CD8-positive, alpha-beta memory T cell (primary cell): ENCODE measurements at regions not wholly inside any gene's neighbourhood (a gene's known extent, or its start where the extent isn't known, plus 50 kb on each side); places are given as distances from the start of the nearest gene placed in this dataset.

Source experiments
- CTCF ChIA-PET: fragments of 350-600 bp; sonication (Branson Sonifier 250); formaldehyde crosslinking; loops from one replicate; lab custom pipeline; 2021; ENCODE audit warnings: antibody characterized with exemption; lab: Charles Lee
- POLR2A ChIA-PET: fragments of 350-600 bp; sonication (Branson Sonifier 250); formaldehyde crosslinking; loops from one replicate; lab custom pipeline; 2021; ENCODE audit warnings: antibody characterized with exemption; lab: Charles Lee
- DNase-seq, 5 donors: peaks; one replicate each; pipeline versions ENCODE4 v3.0.0 to v3.0.0-alpha.2; 2020 to 2022; ENCODE audit warnings: mixed read lengths in 1 of 5
- H3K27ac ChIP-seq: one replicate; pipeline ENCODE4 v1.7.0; 2013; ENCODE audit warnings: low read depth, mild to moderate bottlenecking, low read length, moderate library complexity
- H3K27me3 ChIP-seq: 2 replicates; pipeline ENCODE4 v1.7.0; 2013; ENCODE audit warnings: low read length, mild to moderate bottlenecking; ENCODE audit not compliant: insufficient read depth, poor library complexity, severe bottlenecking
- H3K36me3 ChIP-seq: 2 replicates; pipeline ENCODE4 v1.7.0; 2013; ENCODE audit warnings: mild to moderate bottlenecking, low read length, moderate library complexity; ENCODE audit not compliant: insufficient read depth
- H3K4me1 ChIP-seq: 2 replicates; pipeline ENCODE4 v1.7.0; 2013; ENCODE audit warnings: mild to moderate bottlenecking, low read length, moderate library complexity; ENCODE audit not compliant: insufficient read depth
- H3K4me3 ChIP-seq: 2 replicates; pipeline ENCODE4 v1.7.0; 2013; ENCODE audit warnings: mild to moderate bottlenecking, low read length
- H3K9me3 ChIP-seq: 2 replicates; pipeline ENCODE4 v1.7.0; 2013; ENCODE audit warnings: mild to moderate bottlenecking, low read length
- H3K27ac Mint-ChIP-seq, 8 donors: one replicate each; pipeline ENCODE4 v1.8.0; 2020 to 2021; ENCODE audit warnings: mixed read lengths in 8 of 8, mild to moderate bottlenecking in 6 of 8, inconsistent platforms in 3 of 8, moderate library complexity in 3 of 8
- H3K27me3 Mint-ChIP-seq, 2 donors: one replicate each; pipeline ENCODE4 v1.8.0; 2020 to 2021; ENCODE audit warnings: mixed read lengths in 2 of 2, mild to moderate bottlenecking in 1 of 2, moderate library complexity in 1 of 2
- H3K36me3 Mint-ChIP-seq, 3 donors: one replicate each; pipeline ENCODE4 v1.8.0; 2020 to 2021; ENCODE audit warnings: mixed read lengths in 3 of 3, inconsistent platforms in 1 of 3, mild to moderate bottlenecking in 1 of 3
- H3K4me1 Mint-ChIP-seq, 3 donors: one replicate each; pipeline ENCODE4 v1.8.0; 2020 to 2021; ENCODE audit warnings: mixed read lengths in 3 of 3, inconsistent platforms in 1 of 3, mild to moderate bottlenecking in 1 of 3
- H3K4me3 Mint-ChIP-seq, 7 donors: one replicate each; pipeline ENCODE4 v1.8.0; 2020 to 2021; ENCODE audit warnings: mixed read lengths in 7 of 7, mild to moderate bottlenecking in 6 of 7, moderate library complexity in 4 of 7, inconsistent platforms in 2 of 7
- H3K9me3 Mint-ChIP-seq, 5 donors: one replicate each; pipeline ENCODE4 v1.8.0; 2020 to 2022; ENCODE audit warnings: mixed read lengths in 5 of 5, mild to moderate bottlenecking in 3 of 5, moderate library complexity in 2 of 5, inconsistent platforms in 1 of 5

DNA sequence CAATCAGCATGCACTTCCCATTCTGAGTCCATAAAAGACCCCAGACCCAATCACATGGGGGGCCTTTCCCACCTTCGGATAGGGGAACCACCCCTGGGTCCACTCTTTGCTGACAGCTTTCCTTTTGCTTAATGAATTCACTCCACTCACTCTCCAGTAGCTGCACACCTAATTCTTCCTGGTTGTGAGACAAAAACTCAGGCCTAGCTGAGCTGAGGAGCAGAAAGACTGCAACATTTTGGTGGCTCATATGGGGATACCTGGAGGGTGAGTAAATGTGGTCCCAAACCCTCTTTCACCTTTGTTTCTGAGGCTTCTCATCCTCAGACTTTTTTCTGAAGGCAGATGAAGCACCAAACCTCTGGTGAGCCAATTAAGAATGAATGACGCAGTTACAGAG, 138.1 kb downstream of the WDR11 start:
- Mint-ChIP-seq H3K27ac (no peak overlapping the region), H3K36me3 (no peaks in the 10 kb centered on the region), H3K9me3 (peaks cover 7 to 19% (median 15%) of the 10 kb centered on the region in 5 donors), H3K4me1 (peaks cover 7 to 13% (median 8%) of the 10 kb centered on the region in 3 donors), H3K4me3 (no peak overlapping the region), H3K27me3 (peaks cover 8 to 10% of the 10 kb centered on the region in 2 donors)
- Histone ChIP-seq H3K27ac (no peak overlapping the region), H3K4me1 (no peaks in the 10 kb centered on the region), H3K9me3 (no peaks in the 10 kb centered on the region), H3K36me3 (no peaks in the 10 kb centered on the region), H3K27me3 (no peaks in the 10 kb centered on the region), H3K4me3 (no peak overlapping the region)
- ChIA-PET POLR2A (no interaction called here), CTCF (no interaction called here)
- no peak for DNase-seq

DNA sequence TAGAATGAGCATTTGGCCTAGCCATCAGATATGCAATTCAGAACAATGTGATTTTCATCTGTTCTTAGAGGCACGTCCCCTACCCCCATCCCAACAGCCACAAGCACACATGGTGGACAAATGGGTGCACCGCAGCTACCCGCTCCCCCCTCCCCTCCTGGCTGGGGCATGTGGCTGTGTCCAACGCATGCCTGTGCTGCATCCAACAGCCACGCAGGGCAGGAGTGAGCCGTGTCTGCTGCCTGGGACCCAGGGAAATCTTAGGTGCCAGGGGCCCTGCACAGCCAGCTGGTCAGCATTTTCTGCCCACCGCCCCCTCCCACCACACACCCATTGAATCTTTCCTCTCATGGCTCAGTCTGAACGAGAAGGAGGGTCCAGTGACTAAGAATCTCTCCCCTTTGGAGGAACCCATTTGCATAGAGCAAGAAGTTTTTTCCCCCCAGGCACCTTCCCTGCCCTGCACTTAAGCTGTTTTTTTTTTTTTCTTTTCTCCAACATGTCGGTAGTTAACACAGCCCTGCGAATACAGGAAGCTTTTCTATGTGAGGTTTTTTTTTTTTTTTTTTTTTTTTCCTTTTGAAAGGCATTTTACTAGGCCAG, 138.9 kb downstream of the WDR11 start:
- no peak overlapping the region for H3K4me3 Mint-ChIP-seq
- Histone ChIP-seq H3K27me3 (no peaks in the 10 kb centered on the region), H3K36me3 (no peaks in the 10 kb centered on the region), H3K4me3 (no peak overlapping the region), H3K9me3 (no peaks in the 10 kb centered on the region), H3K4me1 (no peaks in the 10 kb centered on the region), H3K27ac (no peak overlapping the region)
- H3K27me3 Mint-ChIP-seq = peaks cover 6 to 10% of the 10 kb centered on the region in 2 donors
- peaks cover 7 to 13% (median 8%) of the 10 kb centered on the region in 3 donors for H3K4me1 Mint-ChIP-seq
- no peaks in the 10 kb centered on the region for H3K36me3 Mint-ChIP-seq
- POLR2A ChIA-PET = no interaction called here
- DNase-seq = no peak
- H3K9me3 Mint-ChIP-seq = peaks cover 7 to 19% (median 17%) of the 10 kb centered on the region in 5 donors
- no peak overlapping the region for H3K27ac Mint-ChIP-seq
- CTCF ChIA-PET = no interaction called here

- H3K4me1 Mint-ChIP-seq = peaks cover 7 to 13% (median 8%) of the 10 kb centered on the region in 3 donors
- H3K27ac Mint-ChIP-seq = no peak overlapping the region
- H3K36me3 Mint-ChIP-seq = no peaks in the 10 kb centered on the region
- H3K36me3 ChIP-seq = no peaks in the 10 kb centered on the region
- ChIA-PET POLR2A (no interaction called here), CTCF (no interaction called here)
- peaks cover 7 to 13% of the 10 kb centered on the region in 2 donors for H3K27me3 Mint-ChIP-seq
- H3K27ac ChIP-seq = no peak overlapping the region
- H3K4me3 ChIP-seq = no peak overlapping the region
- no peaks in the 10 kb centered on the region for H3K4me1 ChIP-seq
- H3K9me3 Mint-ChIP-seq = peaks cover 5 to 19% (median 15%) of the 10 kb centered on the region in 5 donors
- H3K27me3 ChIP-seq = no peaks in the 10 kb centered on the region
- H3K9me3 ChIP-seq = no peaks in the 10 kb centered on the region
- H3K4me3 Mint-ChIP-seq = no peak overlapping the region
- DNase-seq = no peak
These were observed 139.7 kb downstream of the WDR11 start for GRCh38 chr10:120990831-120991230.

GRCh38 chr10:120993089-120993488, 141.9 kb downstream of the WDR11 start:
- ChIA-PET CTCF (no interaction called here), POLR2A (no interaction called here)
- Histone ChIP-seq H3K4me1 (no peaks in the 10 kb centered on the region), H3K27ac (no peak overlapping the region), H3K9me3 (no peaks in the 10 kb centered on the region), H3K36me3 (no peaks in the 10 kb centered on the region), H3K4me3 (no peak overlapping the region), H3K27me3 (no peaks in the 10 kb centered on the region)
- no peak overlapping the region for H3K27ac Mint-ChIP-seq
- H3K27me3 Mint-ChIP-seq = peaks cover 9 to 23% of the 10 kb centered on the region in 2 donors
- no peak overlapping the region for H3K4me3 Mint-ChIP-seq
- H3K9me3 Mint-ChIP-seq = peaks cover 3 to 19% (median 10%) of the 10 kb centered on the region in 5 donors
- DNase-seq = no peak
- H3K36me3 Mint-ChIP-seq = no peaks in the 10 kb centered on the region
- peaks cover 0 to 3% (median 0%) of the 10 kb centered on the region in 3 donors for H3K4me1 Mint-ChIP-seq

DNA sequence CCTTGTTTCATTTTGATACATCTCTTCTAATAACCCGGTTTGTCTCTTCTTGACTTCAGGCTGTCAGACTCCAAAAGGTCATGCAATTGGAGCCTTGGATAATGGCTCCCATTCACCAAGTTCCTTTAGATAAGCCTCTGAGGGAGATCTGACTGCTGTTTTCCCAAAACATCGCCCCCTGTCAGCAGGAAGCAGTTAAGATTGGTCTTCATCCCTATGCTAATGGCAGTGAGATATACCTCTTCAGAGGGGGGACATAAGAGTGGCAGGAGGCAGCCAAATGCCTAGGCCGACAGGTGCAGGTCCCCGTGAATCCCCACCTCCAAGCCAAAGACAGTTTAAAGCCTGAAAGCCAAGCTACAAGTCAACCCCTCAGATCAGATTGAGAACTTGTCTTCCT, 144.6 kb downstream of the WDR11 start:
- Mint-ChIP-seq H3K4me3 (no peak overlapping the region), H3K4me1 (no peaks in the 10 kb centered on the region), H3K9me3 (peaks cover 3 to 10% (median 7%) of the 10 kb centered on the region in 5 donors), H3K27ac (no peak overlapping the region), H3K36me3 (no peaks in the 10 kb centered on the region), H3K27me3 (peaks cover 8 to 23% of the 10 kb centered on the region in 2 donors)
- no peak for DNase-seq
- Histone ChIP-seq H3K27ac (no peak overlapping the region), H3K27me3 (no peaks in the 10 kb centered on the region), H3K4me1 (no peaks in the 10 kb centered on the region), H3K4me3 (no peak overlapping the region), H3K36me3 (no peaks in the 10 kb centered on the region), H3K9me3 (no peaks in the 10 kb centered on the region)
- ChIA-PET POLR2A (no interaction called here), CTCF (no interaction called here)

- no peak overlapping the region for H3K4me3 Mint-ChIP-seq
- Histone ChIP-seq H3K4me3 (no peak overlapping the region), H3K9me3 (no peaks in the 10 kb centered on the region), H3K36me3 (no peaks in the 10 kb centered on the region), H3K27ac (no peak overlapping the region), H3K27me3 (no peaks in the 10 kb centered on the region), H3K4me1 (no peaks in the 10 kb centered on the region)
- H3K4me1 Mint-ChIP-seq = no peaks in the 10 kb centered on the region
- ChIA-PET CTCF (no interaction called here), POLR2A (no interaction called here)
- no peaks in the 10 kb centered on the region for H3K36me3 Mint-ChIP-seq
- H3K9me3 Mint-ChIP-seq = peaks cover 3 to 10% (median 9%) of the 10 kb centered on the region in 5 donors
- H3K27ac Mint-ChIP-seq = no peak overlapping the region
- DNase-seq = no peak
- H3K27me3 Mint-ChIP-seq = peaks cover 4 to 19% of the 10 kb centered on the region in 2 donors
These were observed 145.4 kb downstream of the WDR11 start for GRCh38 chr10:120996456-120997034.

DNA sequence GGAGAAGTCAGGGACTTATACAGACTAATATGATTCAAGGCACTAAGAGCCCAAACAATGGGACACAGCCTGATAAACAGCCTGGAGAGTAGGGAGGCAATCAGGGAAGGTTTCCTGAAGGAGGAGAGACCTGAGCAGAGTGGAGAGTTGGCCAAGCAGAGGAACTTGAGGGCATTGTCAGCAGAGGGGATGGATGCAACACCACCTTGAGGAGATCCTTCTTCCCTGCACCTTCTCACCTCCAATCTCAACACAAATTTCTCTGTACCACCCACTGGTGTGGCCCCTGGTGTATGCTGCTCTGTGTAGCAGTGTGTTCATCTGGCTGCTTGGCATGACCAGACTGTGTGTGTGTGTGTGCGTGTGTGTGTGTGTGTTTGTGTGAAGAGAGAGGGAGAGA, 146.2 kb downstream of the WDR11 start:
- Mint-ChIP-seq H3K4me3 (no peak overlapping the region), H3K4me1 (no peaks in the 10 kb centered on the region), H3K27me3 (peaks cover 3 to 17% of the 10 kb centered on the region in 2 donors), H3K9me3 (peaks cover 3 to 10% (median 9%) of the 10 kb centered on the region in 5 donors), H3K27ac (peak overlapping the region in 1 of 8 donors; percentile 85), H3K36me3 (no peaks in the 10 kb centered on the region)
- Histone ChIP-seq H3K9me3 (no peaks in the 10 kb centered on the region), H3K27me3 (no peaks in the 10 kb centered on the region), H3K4me3 (no peak overlapping the region), H3K27ac (no peak overlapping the region), H3K36me3 (no peaks in the 10 kb centered on the region), H3K4me1 (no peaks in the 10 kb centered on the region)
- ChIA-PET POLR2A (no interaction called here), CTCF (no interaction called here)
- no peak for DNase-seq

DNA sequence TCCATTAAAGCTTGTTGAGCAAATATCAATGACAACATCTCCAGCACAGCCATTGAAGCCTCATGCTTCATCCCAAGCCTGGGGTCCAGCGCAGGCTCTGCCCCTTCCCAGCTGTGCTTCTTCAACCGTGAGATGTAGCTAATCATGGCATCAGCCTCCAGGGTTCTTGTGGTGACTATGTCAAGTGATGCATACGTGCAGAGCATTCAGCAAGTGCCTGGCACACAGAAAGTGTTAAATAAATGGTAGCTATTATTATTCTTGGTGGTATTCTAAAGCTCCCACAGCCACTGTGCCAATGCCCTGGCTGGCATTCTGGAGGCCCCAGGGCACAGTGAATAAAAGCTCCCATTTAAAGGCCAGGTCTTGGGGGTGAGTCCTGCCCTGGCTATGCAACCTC, 146.6 kb downstream of the WDR11 start:
- no peaks in the 10 kb centered on the region for H3K9me3 ChIP-seq
- peaks cover 3 to 17% of the 10 kb centered on the region in 2 donors for H3K27me3 Mint-ChIP-seq
- no peaks in the 10 kb centered on the region for H3K4me1 Mint-ChIP-seq
- H3K4me1 ChIP-seq = no peaks in the 10 kb centered on the region
- no peaks in the 10 kb centered on the region for H3K36me3 Mint-ChIP-seq
- H3K27ac Mint-ChIP-seq = no peak overlapping the region
- ChIA-PET POLR2A (no interaction called here), CTCF (no interaction called here)
- H3K4me3 ChIP-seq = no peak overlapping the region
- H3K27ac ChIP-seq = no peak overlapping the region
- peaks cover 3 to 8% (median 6%) of the 10 kb centered on the region in 5 donors for H3K9me3 Mint-ChIP-seq
- no peaks in the 10 kb centered on the region for H3K27me3 ChIP-seq
- H3K36me3 ChIP-seq = no peaks in the 10 kb centered on the region
- H3K4me3 Mint-ChIP-seq = no peak overlapping the region
- DNase-seq = no peak
